ENCODE measurements at regions not wholly inside any gene's neighbourhood (a gene's known extent, or its start where the extent isn't known, plus 50 kb on each side); places are given as distances from the start of the nearest gene placed in this dataset.
A peak's percentile ranks its signal among the peaks of the same experiment; 100 is the strongest.

DNA sequence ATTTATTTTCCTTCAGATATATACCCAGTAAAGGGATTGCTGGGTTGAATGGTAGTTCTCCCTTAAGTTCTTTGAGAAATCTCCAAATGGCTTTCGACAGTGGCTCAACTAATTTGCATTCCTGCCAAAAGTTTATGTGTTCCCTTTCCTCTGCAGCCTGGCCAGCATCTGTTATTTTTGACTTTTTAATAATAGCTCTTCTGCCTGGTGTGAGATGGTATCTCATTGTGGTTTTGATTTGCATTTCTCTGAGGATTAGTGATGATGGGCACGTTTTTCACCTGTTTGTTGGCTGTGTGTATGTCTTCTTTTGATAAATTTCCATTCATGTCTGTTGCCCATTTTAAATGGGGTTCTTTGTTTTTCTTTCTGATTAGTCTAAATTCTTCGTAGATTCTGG is 375.2 kb downstream of the UBE2NL start:
- ATAC-seq: no peak
- intact Hi-C loops (cut with DNase I): no loop called here
- H3K27ac ChIP-seq: no peak overlapping the region
- no peaks in the 10 kb centered on the region for H3K4me1 ChIP-seq
- H3K9me3 ChIP-seq: no peaks in the 10 kb centered on the region
- H3K27me3 ChIP-seq: no peaks in the 10 kb centered on the region
- H3K36me3 ChIP-seq: no peaks in the 10 kb centered on the region
- no peak for DNase-seq
- H3K4me3 ChIP-seq: no peak overlapping the region
- TF ChIP-seq, protein P1, sequence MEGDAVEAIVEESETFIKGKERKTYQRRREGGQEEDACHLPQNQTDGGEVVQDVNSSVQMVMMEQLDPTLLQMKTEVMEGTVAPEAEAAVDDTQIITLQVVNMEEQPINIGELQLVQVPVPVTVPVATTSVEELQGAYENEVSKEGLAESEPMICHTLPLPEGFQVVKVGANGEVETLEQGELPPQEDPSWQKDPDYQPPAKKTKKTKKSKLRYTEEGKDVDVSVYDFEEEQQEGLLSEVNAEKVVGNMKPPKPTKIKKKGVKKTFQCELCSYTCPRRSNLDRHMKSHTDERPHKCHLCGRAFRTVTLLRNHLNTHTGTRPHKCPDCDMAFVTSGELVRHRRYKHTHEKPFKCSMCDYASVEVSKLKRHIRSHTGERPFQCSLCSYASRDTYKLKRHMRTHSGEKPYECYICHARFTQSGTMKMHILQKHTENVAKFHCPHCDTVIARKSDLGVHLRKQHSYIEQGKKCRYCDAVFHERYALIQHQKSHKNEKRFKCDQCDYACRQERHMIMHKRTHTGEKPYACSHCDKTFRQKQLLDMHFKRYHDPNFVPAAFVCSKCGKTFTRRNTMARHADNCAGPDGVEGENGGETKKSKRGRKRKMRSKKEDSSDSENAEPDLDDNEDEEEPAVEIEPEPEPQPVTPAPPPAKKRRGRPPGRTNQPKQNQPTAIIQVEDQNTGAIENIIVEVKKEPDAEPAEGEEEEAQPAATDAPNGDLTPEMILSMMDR (IDR thresholded peaks at IDR 0.05): no peak

DNA sequence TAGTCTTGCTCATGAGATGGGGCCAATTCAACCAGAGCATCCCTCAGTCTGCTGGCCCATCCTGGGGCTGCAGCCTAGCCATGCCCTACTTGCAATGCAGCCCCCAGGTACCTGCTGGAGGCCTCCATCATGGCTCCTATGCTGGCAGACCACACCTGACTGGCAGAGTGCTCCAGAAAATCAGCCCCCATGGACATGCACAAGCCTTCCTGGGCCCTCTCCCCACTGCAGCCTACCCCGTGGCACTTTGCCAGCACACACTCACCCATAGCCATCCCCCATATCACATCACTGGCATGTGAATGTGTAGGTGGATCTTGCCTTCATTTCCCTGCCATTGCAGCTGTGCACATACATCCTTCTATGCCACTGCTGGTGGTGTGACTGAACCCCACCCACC is 381.8 kb downstream of the UBE2NL start:
- TF ChIP-seq, protein P1 (IDR thresholded peaks at IDR 0.05): no peak
- Histone ChIP-seq H3K9me3 (no peaks in the 10 kb centered on the region), H3K4me3 (no peak overlapping the region), H3K36me3 (no peaks in the 10 kb centered on the region), H3K27ac (no peak overlapping the region), H3K4me1 (no peaks in the 10 kb centered on the region), H3K27me3 (no peaks in the 10 kb centered on the region)
- intact Hi-C loops (cut with DNase I): no loop called here
- DNase-seq (no peak), ATAC-seq (no peak)

DNA sequence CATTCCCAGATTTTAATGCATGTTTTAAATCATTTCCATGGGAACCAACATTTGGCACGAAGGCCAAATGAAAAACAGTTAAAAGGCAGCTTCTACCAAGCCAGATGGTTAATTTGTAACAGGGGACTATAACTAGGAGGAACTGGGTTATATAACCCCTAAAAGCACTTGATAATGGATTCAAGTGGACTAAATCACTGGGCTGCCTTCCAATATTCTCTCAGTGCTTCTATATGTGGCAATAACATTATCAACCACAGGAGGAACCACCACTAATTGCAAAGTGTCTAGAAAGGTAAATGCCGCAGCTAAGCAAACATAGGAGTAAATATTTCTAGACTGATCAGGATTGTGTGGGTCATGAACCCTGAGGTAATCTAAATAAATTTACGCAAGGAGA is 391.5 kb downstream of the UBE2NL start:
- Histone ChIP-seq H3K27ac (no peak overlapping the region), H3K4me3 (no peak overlapping the region), H3K27me3 (no peaks in the 10 kb centered on the region), H3K9me3 (no peaks in the 10 kb centered on the region), H3K4me1 (no peaks in the 10 kb centered on the region), H3K36me3 (no peaks in the 10 kb centered on the region)
- intact Hi-C loops (cut with DNase I): no loop called here
- ATAC-seq (peak; percentile 95), DNase-seq (peak in 2 of 4 donors; percentile 1 to 20)
- TF ChIP-seq, protein P1 (IDR thresholded peaks at IDR 0.05): no peak

DNA sequence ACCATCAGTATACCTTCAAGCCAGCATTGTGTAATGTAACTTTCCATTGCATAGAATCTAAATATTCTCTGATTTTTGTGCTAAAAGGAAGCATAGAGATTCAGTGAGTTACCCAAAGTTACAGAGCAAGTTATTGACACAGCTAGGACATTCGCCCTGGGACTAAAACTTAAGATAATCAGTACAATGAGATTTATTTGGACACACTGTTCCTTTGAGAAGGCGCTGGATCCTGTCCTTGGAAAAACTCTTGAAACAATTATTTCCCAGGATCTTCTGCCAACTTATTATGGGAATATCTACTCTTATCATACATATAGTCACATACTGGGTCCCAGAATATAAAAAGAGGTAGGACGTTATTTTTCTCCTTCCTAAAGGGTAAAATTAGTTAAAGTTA is 392.0 kb downstream of the UBE2NL start:
- no peak overlapping the region for H3K27ac ChIP-seq
- no peaks in the 10 kb centered on the region for H3K27me3 ChIP-seq
- TF ChIP-seq, protein P1 (IDR thresholded peaks at IDR 0.05): no peak
- intact Hi-C loops (cut with DNase I): no loop called here
- no peaks in the 10 kb centered on the region for H3K4me1 ChIP-seq
- no peaks in the 10 kb centered on the region for H3K9me3 ChIP-seq
- DNase-seq (no peak), ATAC-seq (no peak)
- no peak overlapping the region for H3K4me3 ChIP-seq
- H3K36me3 ChIP-seq: no peaks in the 10 kb centered on the region

DNA sequence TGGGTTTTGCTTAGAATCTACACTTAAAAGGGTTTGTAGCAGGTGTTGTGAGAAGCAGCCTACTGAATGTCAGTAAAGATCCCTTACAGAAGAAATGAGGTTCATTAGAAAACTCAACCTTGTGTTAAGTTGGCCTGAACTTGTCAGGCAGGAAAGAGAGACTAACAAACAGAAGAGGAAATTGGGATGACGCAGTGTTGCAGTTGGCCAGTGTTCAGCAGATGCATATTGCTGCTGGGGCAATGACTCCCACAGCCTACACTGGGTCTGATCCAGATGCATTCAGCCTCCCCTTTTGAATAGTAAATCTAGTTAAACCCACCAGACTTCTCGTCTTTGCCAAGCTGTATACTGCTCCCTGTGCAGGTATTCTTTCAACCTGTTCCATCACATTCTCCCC is 409.4 kb downstream of the UBE2NL start:
- Histone ChIP-seq H3K27ac (no peak overlapping the region), H3K4me3 (no peak overlapping the region), H3K9me3 (no peaks in the 10 kb centered on the region), H3K4me1 (no peaks in the 10 kb centered on the region), H3K36me3 (no peaks in the 10 kb centered on the region), H3K27me3 (no peaks in the 10 kb centered on the region)
- TF ChIP-seq, protein P1 (IDR thresholded peaks at IDR 0.05): no peak
- intact Hi-C loops (cut with DNase I): no loop called here
- DNase-seq: no peak
- no peak for ATAC-seq
